Mucosa of descending colon (tissue), 3 donors: ENCODE measurements at regions not wholly inside any gene's neighbourhood (a gene's known extent, or its start where the extent isn't known, plus 50 kb on each side); places are given as distances from the start of the nearest gene placed in this dataset.
A peak's percentile ranks its signal among the peaks of the same experiment; 100 is the strongest.

Source experiments
- ATAC-seq: fragments of 200-7000 bp; cut with Tn5 transposase; one replicate; pipeline ENCODE4 v1.9.1; 2020; ENCODE audit warnings: mild to moderate bottlenecking, moderate library complexity
- DNase-seq, 3 donors: peaks; one replicate each; pipeline ENCODE4 v3.0.0-alpha.2; 2020
- H3K36me3 ChIP-seq: fragments of 200-600 bp; one replicate; pipeline ENCODE4 v1.8.0; 2021; ENCODE audit warnings: low read depth, mild to moderate bottlenecking
- H3K4me1 ChIP-seq: fragments of 200-600 bp; one replicate; pipeline ENCODE4 v1.8.0; 2021; ENCODE audit warnings: low read depth, mild to moderate bottlenecking
- H3K4me3 ChIP-seq: fragments of 200-600 bp; one replicate; pipeline ENCODE4 v1.8.0; 2021; ENCODE audit warnings: mild to moderate bottlenecking
- H3K9me3 ChIP-seq: fragments of 200-600 bp; one replicate; pipeline ENCODE4 v1.8.0; 2021; ENCODE audit warnings: mild to moderate bottlenecking
- CTCF ChIP-seq: fragments of 200-600 bp; IDR thresholded peaks from one replicate; pipeline ENCODE4 v1.8.0; 2022; ENCODE audit warnings: antibody characterized with exemption, mild to moderate bottlenecking
- intact Hi-C, 2 donors: fragments of 100-400 bp; cut with DNase I in 1 of 2; cut with micrococcal nuclease in 1 of 2; formaldehyde crosslinking; loops; one replicate each; pipeline versions ENCODE4 v1.11.0 to v1.11.1; 2022; cut with DNase I, micrococcal nuclease
- donor health status: DM: no; HTN: no; CAD: no; lungs with moderate emphysema.
- donor health status: DM: no; HTN: no; CAD: no.
- donor health status: DM: no; HTN: yes; CAD: no.

GRCh38 chr12:111174251-111174960 is 194.5 kb downstream of the PHETA1 start:
- no peak overlapping the region for H3K4me3 ChIP-seq
- intact Hi-C loops: no loop called here
- H3K9me3 ChIP-seq: no peaks in the 10 kb centered on the region
- DNase-seq: no peak
- H3K36me3 ChIP-seq: no peaks in the 10 kb centered on the region
- no peaks in the 10 kb centered on the region for H3K4me1 ChIP-seq
- TF ChIP-seq CTCF: no peak
- no peak for ATAC-seq

DNA sequence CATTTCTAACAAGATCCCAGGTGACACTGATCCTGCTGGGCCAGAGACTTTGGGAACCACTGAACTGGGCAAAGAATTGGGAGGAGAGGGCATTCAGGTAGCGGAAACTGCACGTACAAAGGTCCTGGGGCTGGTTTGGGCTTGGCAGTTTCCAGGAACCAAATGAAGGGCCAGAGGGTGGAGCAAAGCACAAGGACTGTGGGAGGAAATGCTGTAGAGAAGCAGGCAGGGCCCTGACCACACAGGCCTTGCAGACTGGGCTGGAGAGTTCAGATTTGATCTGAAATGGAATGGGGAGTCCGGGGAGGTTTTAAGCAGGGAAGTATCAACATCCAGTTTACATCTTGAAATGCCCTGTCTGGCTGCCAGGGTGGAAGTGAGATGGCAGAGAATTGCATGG is 195.1 kb downstream of the PHETA1 start:
- ATAC-seq (no peak), DNase-seq (no peak)
- no peak overlapping the region for H3K4me3 ChIP-seq
- no peak for TF ChIP-seq CTCF
- no peaks in the 10 kb centered on the region for H3K36me3 ChIP-seq
- intact Hi-C loops: no loop called here
- H3K9me3 ChIP-seq: no peaks in the 10 kb centered on the region
- no peaks in the 10 kb centered on the region for H3K4me1 ChIP-seq

- ATAC-seq (no peak), DNase-seq (no peak)
- H3K4me3 ChIP-seq: no peak overlapping the region
- TF ChIP-seq CTCF: no peak
- no peaks in the 10 kb centered on the region for H3K4me1 ChIP-seq
- no peaks in the 10 kb centered on the region for H3K9me3 ChIP-seq
- no peaks in the 10 kb centered on the region for H3K36me3 ChIP-seq
- intact Hi-C loops: no loop called here
Measured at GRCh38 chr12:111173391-111173790, 195.5 kb downstream of the PHETA1 start.

DNA sequence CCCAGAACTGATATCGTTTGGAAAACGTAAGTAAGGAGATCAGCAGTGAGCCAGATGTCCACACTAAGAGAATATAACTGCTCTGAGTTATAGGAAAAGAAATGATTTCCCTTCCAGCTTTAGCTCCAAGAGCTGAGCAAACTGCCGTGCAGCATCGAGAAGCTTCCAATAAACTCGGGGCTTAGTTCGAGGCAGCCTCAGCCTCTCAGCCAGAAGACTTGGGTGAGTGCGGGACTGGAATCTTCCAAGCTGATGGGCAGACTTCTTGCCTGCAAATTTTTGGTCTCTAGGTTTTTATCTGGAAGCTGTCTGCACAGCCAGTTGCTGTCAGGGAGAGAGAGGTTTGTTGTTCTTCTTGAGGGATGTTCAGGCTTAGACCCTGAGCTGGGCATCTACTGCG is 196.1 kb downstream of the PHETA1 start:
- DNase-seq (no peak), ATAC-seq (no peak)
- intact Hi-C loops: no loop called here
- no peaks in the 10 kb centered on the region for H3K36me3 ChIP-seq
- no peaks in the 10 kb centered on the region for H3K4me1 ChIP-seq
- no peak for TF ChIP-seq CTCF
- H3K4me3 ChIP-seq: no peak overlapping the region
- no peaks in the 10 kb centered on the region for H3K9me3 ChIP-seq

- H3K4me1 ChIP-seq: no peaks in the 10 kb centered on the region
- H3K9me3 ChIP-seq: no peaks in the 10 kb centered on the region
- H3K36me3 ChIP-seq: no peaks in the 10 kb centered on the region
- no peak for TF ChIP-seq CTCF
- no peak for ATAC-seq
- no peak overlapping the region for H3K4me3 ChIP-seq
- DNase-seq: no peak
- intact Hi-C loops: no loop called here
Measured at GRCh38 chr12:111171832-111172231, 197.1 kb downstream of the PHETA1 start.

GRCh38 chr12:111171345-111171744 is 197.6 kb downstream of the PHETA1 start:
- peak in 1 of 3 donors; percentile 6 for DNase-seq
- intact Hi-C loops: no loop called here
- Histone ChIP-seq H3K9me3 (no peaks in the 10 kb centered on the region), H3K36me3 (no peaks in the 10 kb centered on the region), H3K4me1 (no peaks in the 10 kb centered on the region), H3K4me3 (no peak overlapping the region)
- TF ChIP-seq CTCF: no peak
- ATAC-seq: no peak
